IgD-negative memory B cell (primary cell): ENCODE measurements at regions not wholly inside any gene's neighbourhood (a gene's known extent, or its start where the extent isn't known, plus 50 kb on each side); places are given as distances from the start of the nearest gene placed in this dataset.

Experiments used
- H3K27ac Mint-ChIP-seq, 3 donors: one replicate each; pipeline ENCODE4 v1.8.0; 2020 to 2022; ENCODE audit warnings: mild to moderate bottlenecking in 3 of 3, mixed read lengths in 3 of 3, moderate library complexity in 1 of 3
- H3K27me3 Mint-ChIP-seq: one replicate; pipeline ENCODE4 v1.8.0; 2021; ENCODE audit warnings: mixed read lengths
- H3K36me3 Mint-ChIP-seq: one replicate; pipeline ENCODE4 v1.8.0; 2020; ENCODE audit warnings: mild to moderate bottlenecking, mixed read lengths
- H3K4me1 Mint-ChIP-seq, 3 donors: one replicate each; pipeline ENCODE4 v1.8.0; 2020 to 2022; ENCODE audit warnings: mixed read lengths in 3 of 3, mild to moderate bottlenecking in 1 of 3
- H3K4me3 Mint-ChIP-seq, 4 donors: one replicate each; pipeline ENCODE4 v1.8.0; 2020 to 2022; ENCODE audit warnings: mild to moderate bottlenecking in 4 of 4, mixed read lengths in 4 of 4, moderate library complexity in 3 of 4
- H3K9me3 Mint-ChIP-seq, 3 donors: one replicate each; pipeline ENCODE4 v1.8.0; 2020 to 2021; ENCODE audit warnings: mixed read lengths in 3 of 3, mild to moderate bottlenecking in 1 of 3

GRCh38 chr15:93289941-93290617, 201.1 kb upstream of the RGMA start:
- Mint-ChIP-seq H3K9me3 (peaks cover 1 to 3% (median 2%) of the 10 kb centered on the region in 3 donors), H3K27me3 (peaks cover 2% of the 10 kb centered on the region), H3K4me1 (no peaks in the 10 kb centered on the region), H3K4me3 (no peak overlapping the region), H3K36me3 (no peaks in the 10 kb centered on the region), H3K27ac (no peak overlapping the region)

GRCh38 chr15:93288728-93289294, 199.8 kb upstream of the RGMA start:
- Mint-ChIP-seq H3K36me3 (no peaks in the 10 kb centered on the region), H3K4me1 (no peaks in the 10 kb centered on the region), H3K27ac (no peak overlapping the region), H3K27me3 (peaks cover 2% of the 10 kb centered on the region), H3K9me3 (peaks cover 1 to 4% (median 2%) of the 10 kb centered on the region in 3 donors), H3K4me3 (no peak overlapping the region)

- no peaks in the 10 kb centered on the region for H3K36me3 Mint-ChIP-seq
- H3K9me3 Mint-ChIP-seq = peaks cover 0 to 7% (median 4%) of the 10 kb centered on the region in 3 donors
- peaks cover 2% of the 10 kb centered on the region for H3K27me3 Mint-ChIP-seq
- H3K4me1 Mint-ChIP-seq = no peaks in the 10 kb centered on the region
- H3K4me3 Mint-ChIP-seq = no peak overlapping the region
- no peak overlapping the region for H3K27ac Mint-ChIP-seq
These were observed 197.4 kb upstream of the RGMA start for GRCh38 chr15:93286446-93286845.

GRCh38 chr15:93283854-93284253, 194.8 kb upstream of the RGMA start:
- Mint-ChIP-seq H3K9me3 (peaks cover 0 to 7% (median 4%) of the 10 kb centered on the region in 3 donors), H3K27me3 (no peaks in the 10 kb centered on the region), H3K4me3 (no peak overlapping the region), H3K27ac (no peak overlapping the region), H3K36me3 (no peaks in the 10 kb centered on the region), H3K4me1 (no peaks in the 10 kb centered on the region)

- Mint-ChIP-seq H3K27ac (no peak overlapping the region), H3K27me3 (peaks cover 3% of the 10 kb centered on the region), H3K4me3 (no peak overlapping the region), H3K36me3 (no peaks in the 10 kb centered on the region), H3K9me3 (peaks cover 0 to 6% (median 4%) of the 10 kb centered on the region in 3 donors), H3K4me1 (no peaks in the 10 kb centered on the region)
These were observed 193.8 kb upstream of the RGMA start for GRCh38 chr15:93282808-93283207.

GRCh38 chr15:93278783-93279182, 189.8 kb upstream of the RGMA start:
- Mint-ChIP-seq H3K4me3 (no peak overlapping the region), H3K27me3 (peaks cover 4% of the 10 kb centered on the region), H3K4me1 (no peaks in the 10 kb centered on the region)

GRCh38 chr15:93278006-93278405, 189.0 kb upstream of the RGMA start:
- Mint-ChIP-seq H3K27ac (no peak overlapping the region), H3K9me3 (peaks cover 2 to 5% (median 3%) of the 10 kb centered on the region in 3 donors), H3K27me3 (peaks cover 4% of the 10 kb centered on the region), H3K4me1 (no peaks in the 10 kb centered on the region), H3K4me3 (no peak overlapping the region), H3K36me3 (no peaks in the 10 kb centered on the region)

More at GRCh38 chr15:93278783-93279182, 189.8 kb upstream of the RGMA start:
- H3K9me3 Mint-ChIP-seq = peaks cover 0 to 5% (median 3%) of the 10 kb centered on the region in 3 donors
- H3K27ac Mint-ChIP-seq = no peak overlapping the region
- H3K36me3 Mint-ChIP-seq = no peaks in the 10 kb centered on the region

GRCh38 chr15:93274257-93274656, 185.2 kb upstream of the RGMA start:
- H3K27me3 Mint-ChIP-seq = peaks cover 5% of the 10 kb centered on the region
- no peak overlapping the region for H3K4me3 Mint-ChIP-seq
- no peaks in the 10 kb centered on the region for H3K36me3 Mint-ChIP-seq
- H3K9me3 Mint-ChIP-seq = peaks cover 3 to 22% (median 21%) of the 10 kb centered on the region in 3 donors
- H3K4me1 Mint-ChIP-seq = no peaks in the 10 kb centered on the region
- H3K27ac Mint-ChIP-seq = no peak overlapping the region

GRCh38 chr15:93271871-93272270, 182.9 kb upstream of the RGMA start:
- Mint-ChIP-seq H3K9me3 (peaks cover 2 to 27% (median 21%) of the 10 kb centered on the region in 3 donors), H3K4me1 (no peaks in the 10 kb centered on the region), H3K27me3 (peaks cover 1% of the 10 kb centered on the region), H3K27ac (no peak overlapping the region), H3K36me3 (peaks cover 1% of the 10 kb centered on the region), H3K4me3 (no peak overlapping the region)

GRCh38 chr15:93270937-93271467, 182.0 kb upstream of the RGMA start:
- H3K4me3 Mint-ChIP-seq = no peak overlapping the region
- H3K9me3 Mint-ChIP-seq = peaks cover 2 to 27% (median 21%) of the 10 kb centered on the region in 3 donors
- peaks cover 1% of the 10 kb centered on the region for H3K27me3 Mint-ChIP-seq
- H3K27ac Mint-ChIP-seq = no peak overlapping the region
- H3K4me1 Mint-ChIP-seq = no peaks in the 10 kb centered on the region
- peaks cover 1% of the 10 kb centered on the region for H3K36me3 Mint-ChIP-seq

GRCh38 chr15:93268066-93268465, 179.1 kb upstream of the RGMA start:
- Mint-ChIP-seq H3K9me3 (peaks cover 2 to 25% (median 20%) of the 10 kb centered on the region in 3 donors), H3K36me3 (peaks cover 1% of the 10 kb centered on the region), H3K27ac (no peak overlapping the region), H3K27me3 (peaks cover 1% of the 10 kb centered on the region), H3K4me1 (no peaks in the 10 kb centered on the region), H3K4me3 (no peak overlapping the region)

- Mint-ChIP-seq H3K27ac (no peak overlapping the region), H3K4me1 (no peaks in the 10 kb centered on the region), H3K9me3 (peaks cover 2 to 18% (median 10%) of the 10 kb centered on the region in 3 donors), H3K27me3 (no peaks in the 10 kb centered on the region), H3K4me3 (no peak overlapping the region), H3K36me3 (peaks cover 1% of the 10 kb centered on the region)
These were observed 177.3 kb upstream of the RGMA start for GRCh38 chr15:93266291-93266690.

- Mint-ChIP-seq H3K9me3 (peaks cover 2 to 11% (median 3%) of the 10 kb centered on the region in 3 donors), H3K4me1 (no peaks in the 10 kb centered on the region), H3K27me3 (no peaks in the 10 kb centered on the region), H3K27ac (no peak overlapping the region), H3K36me3 (peaks cover 1% of the 10 kb centered on the region), H3K4me3 (no peak overlapping the region)
These were observed 176.1 kb upstream of the RGMA start for GRCh38 chr15:93265111-93265556.

- Mint-ChIP-seq H3K36me3 (no peaks in the 10 kb centered on the region), H3K27me3 (no peaks in the 10 kb centered on the region), H3K4me3 (no peak overlapping the region), H3K4me1 (no peaks in the 10 kb centered on the region), H3K27ac (no peak overlapping the region), H3K9me3 (peaks cover 0 to 3% (median 0%) of the 10 kb centered on the region in 3 donors)
These were observed 172.8 kb upstream of the RGMA start for GRCh38 chr15:93261845-93262244.

- Mint-ChIP-seq H3K27me3 (no peaks in the 10 kb centered on the region), H3K36me3 (no peaks in the 10 kb centered on the region), H3K27ac (no peak overlapping the region), H3K9me3 (peaks cover 0 to 3% (median 0%) of the 10 kb centered on the region in 3 donors), H3K4me3 (no peak overlapping the region), H3K4me1 (no peaks in the 10 kb centered on the region)
These were observed 168.9 kb upstream of the RGMA start for GRCh38 chr15:93257920-93258319.

- Mint-ChIP-seq H3K4me1 (no peaks in the 10 kb centered on the region), H3K27ac (no peak overlapping the region), H3K4me3 (no peak overlapping the region), H3K9me3 (peaks cover 0 to 1% (median 0%) of the 10 kb centered on the region in 3 donors), H3K36me3 (no peaks in the 10 kb centered on the region), H3K27me3 (no peaks in the 10 kb centered on the region)
These were observed 164.7 kb upstream of the RGMA start for GRCh38 chr15:93253681-93254080.
